ENCODE measurements at regions not wholly inside any gene's neighbourhood (a gene's known extent, or its start where the extent isn't known, plus 50 kb on each side); places are given as distances from the start of the nearest gene placed in this dataset.
A peak's percentile ranks its signal among the peaks of the same experiment; 100 is the strongest.

DNA sequence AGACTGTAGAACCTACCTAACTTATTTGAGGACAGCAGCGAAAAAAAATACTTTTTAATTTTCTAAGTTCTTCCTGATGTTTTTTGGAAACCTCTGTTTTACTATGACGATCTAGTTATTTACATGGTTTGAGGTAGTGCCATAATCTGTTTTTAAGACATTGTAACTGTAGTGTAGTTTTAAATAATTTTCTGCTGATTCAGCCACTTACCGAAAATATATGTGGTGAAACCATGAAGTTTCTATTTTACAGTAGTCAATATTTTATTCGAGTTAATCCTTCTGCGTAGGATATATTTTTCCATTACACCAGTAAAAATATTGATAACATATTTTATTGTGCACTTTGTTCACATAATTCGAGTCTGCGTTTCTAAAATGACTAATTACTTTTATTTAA lies 121.7 kb upstream of the RRP15 start:
- DNase-seq, result no peak

DNA sequence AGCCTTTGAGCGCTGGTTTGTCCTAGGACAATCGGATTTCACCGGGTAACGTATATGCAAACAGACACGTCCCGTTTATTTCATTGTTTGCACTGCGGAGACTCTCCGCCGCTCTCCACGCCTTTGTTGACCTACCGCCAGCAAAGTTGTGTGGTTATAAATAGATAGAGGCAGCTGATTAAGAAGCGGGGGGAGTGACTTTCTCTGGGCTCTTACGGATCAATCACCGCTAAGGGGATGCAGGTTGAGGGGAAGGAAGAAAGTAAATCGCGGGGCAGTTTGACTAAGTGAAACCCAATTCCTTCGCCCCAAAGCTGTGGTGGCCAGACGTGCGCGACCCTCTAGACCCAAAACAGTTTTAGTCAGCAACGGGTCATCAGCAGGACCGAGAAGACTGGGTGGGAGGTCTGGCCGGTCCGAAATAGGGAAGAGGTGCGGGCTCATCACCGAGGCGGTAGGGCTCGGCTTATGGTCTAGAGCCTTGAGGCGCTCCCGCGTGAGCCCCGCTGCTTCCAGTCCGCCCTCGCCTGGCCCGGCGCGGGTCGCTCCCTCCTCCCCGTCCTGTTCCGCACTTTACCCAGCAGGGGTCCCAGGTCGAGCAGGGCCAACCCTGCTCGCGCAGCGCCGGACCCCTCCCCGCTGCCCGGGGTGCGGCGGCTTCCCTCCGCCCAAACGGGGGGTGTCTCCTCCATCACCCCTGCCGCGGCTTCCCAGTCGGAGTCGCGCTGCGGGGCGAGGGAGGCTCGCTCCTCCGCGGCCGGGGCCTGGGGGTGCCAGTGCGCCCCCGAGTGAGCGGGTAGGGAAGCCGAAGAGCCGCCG lies 120.8 kb upstream of the RRP15 start:
- peak; percentile 78 for DNase-seq

DNA sequence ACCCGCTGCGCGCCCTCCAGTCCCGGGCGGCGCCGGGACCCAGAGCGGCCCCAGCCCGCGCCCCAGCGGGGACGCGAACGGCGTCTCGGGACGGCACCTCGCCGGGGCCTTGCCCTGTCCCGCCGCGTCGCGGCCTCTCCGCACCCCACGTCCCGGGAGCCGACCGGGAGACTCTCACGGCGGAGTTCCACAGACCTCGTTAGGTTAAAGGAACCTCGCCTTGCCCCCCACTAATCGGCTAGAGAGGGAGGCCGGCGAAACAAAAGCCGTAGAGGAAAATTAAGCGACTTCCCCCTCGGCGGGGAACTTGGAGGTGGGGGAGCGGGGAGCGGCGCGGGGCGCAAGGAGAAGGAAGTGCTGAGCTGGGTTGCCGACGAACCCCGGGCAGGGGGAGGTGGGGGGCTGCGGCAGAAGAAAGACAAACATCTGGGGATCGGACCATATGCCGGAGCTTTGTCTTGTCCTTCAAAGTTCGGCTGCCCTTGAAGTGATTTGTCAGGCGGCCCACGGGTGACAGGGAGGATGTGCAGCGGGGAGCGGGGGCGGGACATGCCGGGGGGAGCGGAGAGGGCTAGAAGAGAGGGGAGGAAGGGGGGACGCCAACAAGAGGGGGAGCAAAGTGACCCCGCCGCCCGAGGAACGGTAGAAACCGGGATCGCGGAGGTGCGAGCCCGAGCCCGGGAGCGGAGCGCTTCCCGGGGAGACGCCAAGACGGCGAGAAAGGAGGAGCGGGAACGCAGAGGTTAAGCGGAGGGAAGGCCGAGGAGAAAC lies 120.0 kb upstream of the RRP15 start:
- peak; percentile 72 for DNase-seq

DNA sequence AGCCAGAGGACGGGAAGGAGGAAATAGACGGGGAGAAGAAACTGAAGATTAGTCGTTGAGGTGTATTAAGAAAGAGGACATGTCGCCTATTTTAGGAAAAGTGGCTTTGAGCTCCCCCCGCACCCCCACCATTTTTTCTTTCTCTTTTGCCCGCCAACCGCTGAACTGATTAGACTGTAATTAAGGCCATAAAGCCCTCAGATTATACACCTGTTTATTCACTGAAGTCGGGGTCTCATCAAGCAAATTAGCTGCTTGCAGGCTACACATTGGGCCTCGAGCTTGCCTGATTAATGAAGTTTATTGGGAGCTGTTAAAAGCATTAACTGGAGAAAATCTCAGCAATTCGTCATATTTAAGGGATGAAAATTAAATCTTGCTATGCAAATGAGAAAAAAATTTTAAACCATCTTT lies 119.4 kb upstream of the RRP15 start:
- DNase-seq, result no peak

DNA sequence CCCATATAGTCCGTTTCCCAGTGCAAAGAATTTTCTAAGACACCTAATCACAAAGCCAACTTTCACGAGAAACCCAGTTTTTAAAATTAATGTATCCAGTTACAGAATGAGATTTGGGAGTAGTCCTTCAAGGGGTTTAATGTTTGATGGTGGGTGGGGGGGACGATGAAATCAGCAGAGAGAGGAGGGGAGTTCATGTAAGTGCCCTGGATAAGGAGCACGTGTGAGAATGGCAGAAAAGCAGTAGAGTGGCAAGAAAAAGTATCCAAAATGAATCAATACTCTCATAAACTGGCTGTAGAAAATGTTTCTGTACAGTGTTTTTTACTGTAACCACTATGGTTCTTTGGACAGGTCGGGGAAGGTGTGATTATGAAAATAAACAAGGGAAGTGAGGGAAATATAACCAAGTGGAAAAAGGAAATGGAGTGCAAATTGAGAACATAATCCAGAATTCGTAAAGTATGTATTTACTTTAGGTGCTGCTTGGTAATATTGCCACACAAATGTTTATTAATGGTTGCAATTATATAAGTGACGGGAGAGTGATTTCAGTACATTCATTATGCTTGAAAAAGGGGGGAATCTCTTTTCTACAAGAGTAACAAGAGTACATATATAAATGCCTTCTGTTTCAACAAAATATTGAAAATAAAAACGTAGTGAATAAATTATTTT lies 118.7 kb upstream of the RRP15 start:
- no peak for DNase-seq

DNA sequence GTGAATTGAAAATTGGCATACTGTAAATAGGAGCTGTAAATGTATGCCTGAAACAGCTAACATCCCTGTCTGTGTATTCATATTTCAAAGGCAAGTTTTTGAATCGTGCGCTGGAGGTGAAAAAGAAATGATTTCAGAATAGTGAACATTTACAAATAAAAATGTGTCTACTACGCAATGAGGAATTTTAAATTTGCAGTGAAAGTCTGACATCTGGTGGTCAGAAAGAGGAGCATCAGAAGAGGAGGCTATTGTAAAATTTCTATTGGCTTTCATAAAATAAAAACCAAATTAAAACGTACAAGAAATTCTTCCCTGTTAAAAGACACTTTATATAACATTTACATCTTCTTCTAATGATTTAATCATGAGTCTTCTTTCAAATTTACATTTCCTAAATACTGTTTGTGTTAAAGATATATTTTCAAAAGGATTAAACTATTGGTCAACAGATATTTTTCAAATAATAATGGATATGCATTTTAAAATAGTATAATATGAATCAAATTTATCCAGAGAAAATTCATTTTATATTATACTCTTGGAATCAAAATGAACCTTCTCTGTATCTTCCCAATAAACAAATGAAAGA lies 113.7 kb upstream of the RRP15 start:
- DNase-seq, result no peak

DNA sequence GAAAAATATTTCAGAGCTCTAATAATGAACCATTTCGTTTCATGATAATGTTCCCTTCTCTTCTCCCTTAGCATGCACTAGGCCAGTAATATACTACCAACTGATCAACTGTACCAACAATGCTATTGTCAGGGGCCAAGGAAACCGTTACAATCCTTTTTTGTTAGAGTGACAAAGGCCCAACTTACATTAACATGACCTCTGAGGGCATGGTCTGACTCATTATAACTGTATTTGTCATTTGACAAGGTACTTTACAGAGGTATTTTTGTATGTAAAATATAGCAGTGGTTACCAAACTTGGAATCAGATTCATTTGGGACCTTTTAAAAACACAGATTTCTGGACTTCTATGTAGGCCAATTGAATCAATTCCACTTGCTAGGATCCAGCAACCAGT lies 102.6 kb upstream of the RRP15 start:
- no peak for DNase-seq

DNA sequence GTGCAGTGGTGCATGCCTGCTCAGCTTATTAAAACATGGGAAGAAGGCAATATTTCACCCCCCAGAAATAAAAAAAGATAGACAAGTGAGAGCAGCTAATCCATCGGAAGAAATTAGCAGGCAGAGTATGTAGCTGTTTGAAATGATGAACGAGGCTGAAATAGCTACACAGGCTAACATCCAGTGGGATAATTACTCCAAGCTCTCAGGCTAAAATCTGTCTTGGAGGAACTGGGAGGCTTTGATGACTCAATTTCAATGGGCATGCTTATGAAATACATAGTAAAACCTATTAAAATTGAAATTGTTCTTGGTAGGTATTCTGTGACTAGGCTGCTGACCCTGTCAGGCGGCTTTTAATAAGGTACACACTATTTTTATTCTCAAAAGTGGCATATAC lies 84.1 kb upstream of the RRP15 start:
- DNase-seq, result no peak

DNA sequence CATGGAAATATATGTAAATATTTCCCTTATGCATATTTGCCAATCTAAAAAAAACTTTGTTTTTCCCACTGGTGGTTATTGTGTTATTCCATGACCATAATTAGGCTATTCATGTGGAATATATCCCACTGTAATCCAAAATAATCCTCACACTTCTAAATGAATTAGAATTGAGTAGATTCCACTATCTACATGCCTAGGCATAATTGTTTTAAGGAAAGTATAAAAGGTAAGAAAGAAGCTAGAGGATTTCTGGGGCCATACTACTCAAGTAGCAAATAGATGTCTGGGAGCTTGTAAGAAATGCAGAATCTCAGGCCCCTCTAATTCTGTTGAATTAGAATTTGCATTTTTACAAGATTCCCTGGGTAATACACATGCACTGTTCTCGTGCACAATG lies 83.5 kb upstream of the RRP15 start:
- no peak for DNase-seq

DNA sequence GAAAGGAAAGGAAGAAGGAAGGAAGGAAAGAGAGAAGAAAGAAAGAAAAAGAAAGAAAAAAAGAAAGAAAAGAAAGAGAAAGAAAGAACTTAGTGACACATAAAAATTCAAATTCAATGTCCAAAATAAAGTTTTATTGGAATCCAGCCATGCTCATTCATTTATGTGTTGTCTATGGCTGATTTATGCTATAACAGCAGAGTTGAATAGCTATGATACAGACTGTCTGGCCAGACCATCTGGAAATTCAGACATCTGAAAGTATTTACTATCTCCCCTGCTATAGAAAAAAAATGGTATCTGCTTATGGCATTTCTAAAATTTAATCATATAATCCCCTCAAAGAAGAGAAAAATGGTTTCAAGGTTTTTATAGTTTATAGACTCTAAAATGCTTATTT lies 79.4 kb upstream of the RRP15 start:
- DNase-seq, result no peak

DNA sequence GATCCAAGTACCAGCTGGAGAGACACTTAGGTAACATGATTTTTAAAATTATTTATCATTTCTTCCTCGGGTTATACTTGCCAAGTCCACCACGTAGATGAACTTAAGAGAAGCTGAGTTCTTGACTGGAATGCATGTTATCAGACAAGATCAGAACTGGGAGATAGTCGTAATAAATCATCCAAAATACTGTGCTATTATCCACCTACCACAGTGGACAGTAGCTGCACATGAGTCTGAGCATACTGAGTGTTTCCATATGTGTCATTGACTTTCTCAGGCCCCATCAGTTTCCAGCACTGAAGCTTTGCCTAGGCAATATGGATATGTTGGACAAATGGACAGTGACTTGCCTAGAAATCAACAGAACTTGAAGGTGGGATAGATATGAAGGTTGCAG lies 77.9 kb upstream of the RRP15 start:
- DNase-seq, result no peak

DNA sequence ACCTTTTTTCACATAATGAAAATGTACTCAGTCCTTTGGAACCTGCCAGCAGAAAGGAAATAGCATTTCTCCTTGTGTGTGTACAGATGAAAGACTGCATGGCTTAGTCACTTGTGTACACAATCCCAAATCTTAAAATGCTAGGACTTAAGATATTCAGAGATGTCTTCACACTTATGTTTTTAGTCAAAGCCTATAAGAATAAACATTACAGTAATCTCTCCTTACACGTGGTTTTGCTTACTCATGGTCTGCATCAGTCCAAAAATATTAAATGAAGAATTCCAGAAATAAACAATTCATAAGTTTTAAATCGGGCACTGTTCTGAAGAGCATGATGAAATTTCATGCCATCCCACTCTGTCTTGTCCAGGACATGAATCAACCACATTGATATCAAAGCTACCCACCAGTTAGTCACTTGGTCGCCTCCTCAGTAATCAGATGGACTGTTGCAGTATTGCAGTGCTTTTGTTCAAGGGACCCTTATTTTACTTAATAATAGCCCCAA lies 75.7 kb upstream of the RRP15 start:
- DNase-seq, result no peak

DNA sequence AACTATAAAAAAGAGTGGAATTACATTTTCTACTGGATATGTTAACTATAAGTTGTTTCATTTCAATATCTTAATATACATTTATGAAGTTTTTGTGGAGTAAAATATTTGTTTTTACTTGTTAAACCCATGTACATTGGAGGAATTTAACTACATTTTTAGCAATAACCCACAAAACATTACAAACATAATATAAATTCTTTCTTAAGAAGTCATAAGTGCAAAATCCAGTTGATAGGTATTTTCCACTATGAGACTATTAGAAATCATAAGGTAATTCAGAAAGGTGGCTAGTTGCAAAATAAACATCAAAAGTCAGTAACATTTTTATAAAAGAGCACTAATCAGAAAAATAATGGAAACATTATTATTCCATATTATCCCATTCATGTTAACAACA lies 73.9 kb upstream of the RRP15 start:
- DNase-seq, result no peak

DNA sequence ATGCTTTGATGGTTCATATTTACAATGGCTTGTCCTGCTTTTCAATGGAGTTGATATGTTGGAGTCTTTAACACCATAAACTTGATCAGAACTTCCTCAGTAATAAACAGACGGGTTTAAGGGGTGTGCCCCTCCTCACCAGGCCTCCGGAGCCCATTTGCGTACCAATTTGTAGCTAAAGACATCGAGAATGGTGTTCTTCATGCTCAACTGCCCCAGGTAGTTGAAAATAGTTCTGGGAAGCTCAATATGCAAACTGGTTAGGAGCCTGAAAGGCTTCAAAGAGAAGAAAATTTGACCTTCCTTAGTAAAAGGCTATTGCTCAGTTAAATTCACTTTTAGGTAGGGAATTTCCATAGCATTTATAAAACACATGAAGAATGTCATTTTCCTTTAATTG lies 68.1 kb upstream of the RRP15 start:
- no peak for DNase-seq

DNA sequence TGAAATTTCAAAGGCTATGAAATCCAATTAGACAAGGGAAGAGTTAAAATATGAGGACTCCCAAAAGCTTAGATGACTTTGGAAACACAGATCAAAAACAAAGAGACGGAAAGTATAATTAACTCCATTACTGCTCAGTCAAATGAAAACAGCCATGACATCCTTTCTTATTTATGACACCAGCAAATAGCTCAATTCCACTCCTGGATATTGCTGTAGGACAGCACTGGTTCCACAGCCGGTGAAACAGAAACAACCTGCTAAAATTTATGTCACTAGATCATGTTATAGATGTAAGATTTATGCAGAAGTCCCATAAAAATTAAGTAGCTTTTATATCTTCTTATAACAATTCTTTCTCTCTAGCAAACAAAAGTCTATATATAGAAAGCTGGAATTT lies 65.6 kb upstream of the RRP15 start:
- no peak for DNase-seq

DNA sequence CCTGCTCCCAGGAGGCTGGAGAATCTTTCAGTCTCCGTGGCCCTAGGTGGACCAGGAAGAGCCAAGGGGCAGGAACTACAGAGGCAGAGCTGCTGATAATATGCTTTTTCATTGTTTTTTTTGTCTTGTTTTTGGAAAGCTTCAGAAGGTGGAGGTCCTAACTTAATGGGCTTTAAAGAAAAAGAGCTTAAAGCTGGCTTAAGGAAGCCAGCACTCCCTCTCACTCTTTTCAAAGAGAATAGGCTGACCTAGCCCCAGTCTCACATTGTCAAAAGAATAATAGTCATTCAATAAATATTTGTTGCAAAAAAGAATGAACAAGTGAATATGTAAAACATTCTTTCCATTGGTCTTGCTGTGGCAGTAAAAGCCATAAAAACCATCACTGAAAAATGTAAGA lies 61.0 kb upstream of the RRP15 start:
- no peak for DNase-seq

DNA sequence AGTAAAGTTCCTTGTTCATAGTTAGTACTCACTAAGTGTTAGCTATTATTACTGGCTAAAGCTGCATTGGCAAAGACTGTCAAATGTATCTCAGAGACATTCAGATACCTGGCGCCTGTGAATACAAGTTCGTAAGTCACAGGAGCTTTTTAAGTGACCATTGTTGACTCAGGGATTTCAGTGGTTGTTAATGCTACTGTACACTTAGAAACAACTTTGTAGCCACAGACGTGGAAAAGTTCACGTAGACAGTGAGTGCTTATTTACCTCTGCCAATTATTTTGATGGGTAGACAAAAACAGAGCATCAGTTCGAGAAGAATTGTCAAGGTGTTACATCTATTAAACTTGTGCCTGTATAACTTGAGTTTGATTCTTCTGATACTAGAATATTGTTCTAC lies 59.1 kb upstream of the RRP15 start:
- no peak for DNase-seq
